ENCODE measurements at regions not wholly inside any gene's neighbourhood (a gene's known extent, or its start where the extent isn't known, plus 50 kb on each side); places are given as distances from the start of the nearest gene placed in this dataset.

DNA sequence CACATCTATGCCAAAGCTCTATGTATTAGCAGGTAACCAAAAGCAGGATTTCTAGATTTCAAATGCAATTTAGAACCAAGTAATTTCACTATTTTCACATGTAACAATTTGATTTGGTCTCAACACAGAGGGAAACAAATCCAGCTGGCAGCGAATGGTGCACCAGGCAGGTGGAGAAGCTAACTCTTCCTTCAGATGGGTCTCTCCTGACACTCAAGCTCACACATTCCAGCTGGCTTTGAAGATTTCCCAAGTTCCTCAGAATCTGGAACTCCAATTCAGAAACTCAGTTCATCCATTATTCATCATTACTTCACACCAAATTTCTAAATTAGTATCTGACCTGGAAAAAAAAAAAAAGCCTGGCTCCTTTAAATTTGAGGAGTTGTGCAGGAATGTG lies 318.1 kb upstream of the NECTIN3 start:
- no peak for DNase-seq (ENCODE audit: low read depth)

DNA sequence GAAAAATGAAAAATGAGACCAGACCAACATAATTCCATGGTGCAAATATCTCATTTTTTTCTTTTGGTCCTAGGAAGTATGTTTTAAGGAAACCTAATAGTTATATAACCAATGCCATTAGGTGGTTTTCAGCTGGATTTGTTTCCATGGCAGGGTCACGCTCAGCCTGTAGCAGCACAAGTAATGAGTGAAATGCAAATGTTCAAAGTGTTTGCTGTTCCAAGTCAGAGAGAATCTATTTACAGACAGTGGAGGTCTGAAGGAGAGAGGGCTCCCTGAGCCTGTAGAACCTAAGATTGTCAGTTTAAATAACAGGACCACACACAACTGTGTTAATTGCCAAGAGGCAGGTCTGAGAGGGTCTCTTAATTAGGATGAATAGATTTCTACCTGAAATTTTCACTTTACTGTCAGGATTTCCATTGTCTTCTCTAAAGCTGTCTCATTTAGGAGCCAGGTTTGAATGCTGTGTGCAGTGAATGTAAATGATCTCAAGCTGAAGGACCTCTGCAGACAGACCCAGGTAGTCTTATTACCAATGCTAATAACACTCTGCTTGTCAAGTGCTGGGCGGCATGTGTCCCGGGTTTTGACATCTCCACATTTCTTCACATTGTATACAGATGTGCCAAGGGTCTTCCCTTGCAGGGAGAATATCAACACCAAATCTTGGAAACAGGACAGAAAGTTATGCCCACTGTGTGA lies 317.3 kb upstream of the NECTIN3 start:
- no peak for DNase-seq (ENCODE audit: low read depth)

DNA sequence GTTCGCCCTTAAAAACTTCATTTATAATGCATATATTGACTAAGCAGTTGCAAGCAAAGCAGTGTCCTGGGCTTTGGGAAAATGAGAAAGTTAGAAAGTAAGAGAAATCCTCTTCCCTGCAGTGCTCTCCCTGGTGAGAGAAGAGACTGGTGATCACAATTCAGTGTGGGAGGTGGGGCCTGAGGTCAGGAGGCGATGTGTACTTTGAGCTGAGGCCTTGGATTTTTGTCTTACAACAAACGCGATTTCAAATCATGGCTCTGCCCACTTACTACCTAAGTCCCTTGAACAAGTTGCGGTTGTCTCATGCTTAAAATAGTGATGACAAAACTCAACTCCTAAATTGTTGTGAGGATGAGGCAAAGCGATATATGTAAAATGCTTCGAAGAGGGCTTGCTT lies 316.3 kb upstream of the NECTIN3 start:
- DNase-seq (ENCODE audit: low read depth): no peak

DNA sequence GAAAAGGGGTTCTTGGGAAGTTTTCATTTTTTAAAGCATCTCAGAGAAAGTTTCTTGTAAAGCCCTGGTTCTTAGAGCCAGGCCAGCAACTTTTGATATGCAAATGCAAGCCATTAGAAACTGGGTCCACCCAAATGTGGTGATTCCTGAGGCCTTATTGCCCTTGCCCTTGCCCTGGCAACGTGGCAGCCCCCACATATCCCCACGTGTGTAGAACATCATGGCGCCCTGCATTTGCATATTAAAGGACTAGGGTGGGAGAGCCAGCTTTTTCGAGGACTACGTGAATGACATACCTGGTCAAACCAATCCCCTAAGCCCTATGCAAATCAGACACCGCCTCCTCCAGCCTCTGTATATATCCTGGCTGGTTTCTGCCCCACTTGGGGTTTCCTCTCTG lies 314.9 kb upstream of the NECTIN3 start:
- DNase-seq (ENCODE audit: low read depth): no peak

DNA sequence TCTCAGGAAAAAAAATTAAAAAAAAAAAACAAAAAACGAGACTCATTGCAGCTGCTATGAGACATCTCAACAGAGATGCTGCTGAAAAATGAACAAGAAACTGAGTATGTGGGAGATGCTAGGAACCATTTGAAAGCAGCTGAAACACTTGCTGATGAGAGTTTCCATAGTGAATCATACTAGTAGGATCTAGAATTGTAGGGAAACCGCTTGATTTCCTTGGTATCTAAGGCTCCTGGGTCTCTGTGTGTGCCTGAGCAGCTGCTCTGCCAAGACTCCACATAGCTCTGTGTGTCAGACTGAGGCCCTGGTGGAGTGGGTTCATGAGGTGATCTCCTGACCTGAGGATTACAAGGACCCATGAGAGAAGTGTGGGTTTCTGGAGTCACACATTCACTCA lies 313.4 kb upstream of the NECTIN3 start:
- DNase-seq (ENCODE audit: low read depth): no peak

DNA sequence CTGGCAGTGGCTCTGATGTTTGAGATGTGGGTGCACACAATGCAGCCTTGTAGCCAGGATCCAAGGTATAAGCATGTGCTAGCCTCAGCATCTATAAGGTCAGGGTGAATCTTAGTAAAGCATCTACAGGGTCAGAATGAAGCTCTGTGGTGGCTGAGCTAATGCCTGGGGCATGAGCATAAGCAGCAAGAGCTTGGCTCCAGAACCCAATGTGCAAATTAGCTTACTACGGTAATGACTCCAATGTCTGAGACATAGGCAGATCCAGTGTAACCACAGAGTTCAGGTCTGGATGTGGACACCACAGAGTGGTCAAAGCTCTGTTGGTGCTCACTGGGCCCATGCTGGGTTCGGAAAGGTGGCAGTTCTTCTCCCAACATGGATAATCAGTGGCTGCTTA lies 304.5 kb upstream of the NECTIN3 start:
- DNase-seq (ENCODE audit: low read depth): no peak

DNA sequence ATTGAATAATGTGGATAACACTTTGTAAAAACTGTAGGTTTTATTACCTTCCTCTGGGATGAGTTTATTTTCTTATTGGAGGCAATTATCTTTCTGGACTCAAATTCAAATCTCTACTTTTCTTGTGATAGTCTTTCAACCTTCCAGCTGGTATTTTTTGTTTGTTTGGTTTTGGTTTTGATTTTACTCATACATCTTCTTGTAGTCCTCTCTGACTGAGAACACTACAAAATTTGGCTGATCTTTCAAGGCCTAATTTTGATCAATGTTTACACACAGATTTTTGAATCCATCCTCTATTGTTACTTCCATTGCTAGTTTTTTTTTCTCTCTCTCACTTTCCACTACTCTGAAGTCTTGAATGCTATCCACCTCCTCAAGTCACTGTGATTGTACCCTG lies 303.8 kb upstream of the NECTIN3 start:
- no peak for DNase-seq (ENCODE audit: low read depth)

DNA sequence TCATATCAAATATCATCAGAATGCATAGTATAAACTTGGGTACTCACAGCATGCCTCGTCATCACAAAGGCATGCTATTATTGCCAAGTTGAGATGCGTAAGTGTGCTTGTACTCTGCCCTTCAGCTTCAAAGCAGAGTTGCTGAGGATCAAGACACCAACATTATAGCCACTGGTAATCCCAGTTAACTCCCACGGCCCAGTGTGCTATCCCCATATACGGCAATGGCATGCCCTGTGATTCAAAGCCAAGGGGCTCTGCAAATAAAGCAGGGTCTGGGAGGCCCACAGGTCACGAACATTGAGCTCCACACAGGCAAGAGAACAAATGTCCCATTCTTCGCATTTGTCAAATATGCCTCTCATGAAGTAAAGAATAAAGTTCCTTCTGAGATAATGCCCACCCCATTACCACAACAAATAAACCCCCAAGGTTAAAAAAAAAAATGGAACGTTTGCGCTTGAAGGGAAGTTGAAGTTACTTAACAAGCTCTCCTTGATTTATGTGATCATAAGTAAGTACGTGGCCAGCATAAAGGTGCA lies 298.1 kb upstream of the NECTIN3 start:
- DNase-seq (ENCODE audit: low read depth): no peak

DNA sequence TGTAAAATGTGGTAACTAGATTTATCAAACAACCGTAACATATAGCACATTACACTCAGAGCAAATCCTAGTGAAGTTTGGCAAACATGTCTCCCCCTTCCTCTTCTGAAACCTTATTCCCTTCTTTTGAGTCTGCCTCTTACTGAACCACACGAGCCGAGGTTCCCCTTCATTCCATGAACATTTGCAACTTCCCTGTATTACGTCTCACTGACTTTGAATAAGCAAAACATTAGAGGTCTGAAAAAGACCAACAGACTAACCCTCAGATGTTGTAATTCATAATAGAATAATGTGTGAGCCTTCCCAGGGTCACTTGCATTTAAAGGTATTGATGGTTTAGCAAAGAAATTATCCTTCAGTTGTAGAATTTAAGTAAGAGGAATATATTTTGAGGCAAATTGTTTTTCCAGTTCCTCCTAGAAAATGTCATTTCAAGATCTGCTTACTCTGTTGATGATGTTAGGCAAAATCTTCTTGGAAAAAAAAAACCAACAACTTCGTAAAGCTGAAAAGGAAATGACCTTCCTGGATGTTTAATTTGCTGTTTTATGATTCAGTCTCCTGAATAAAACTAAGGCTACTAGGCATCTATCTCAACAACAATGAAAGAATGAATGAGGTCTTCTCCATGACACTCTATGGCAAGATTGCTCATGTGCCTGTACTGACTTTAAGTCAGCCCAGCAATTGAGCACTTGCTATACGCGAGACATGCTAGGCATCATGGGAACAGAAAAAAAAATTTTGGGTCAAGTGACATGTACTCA lies 296.9 kb upstream of the NECTIN3 start:
- DNase-seq (ENCODE audit: low read depth): no peak

DNA sequence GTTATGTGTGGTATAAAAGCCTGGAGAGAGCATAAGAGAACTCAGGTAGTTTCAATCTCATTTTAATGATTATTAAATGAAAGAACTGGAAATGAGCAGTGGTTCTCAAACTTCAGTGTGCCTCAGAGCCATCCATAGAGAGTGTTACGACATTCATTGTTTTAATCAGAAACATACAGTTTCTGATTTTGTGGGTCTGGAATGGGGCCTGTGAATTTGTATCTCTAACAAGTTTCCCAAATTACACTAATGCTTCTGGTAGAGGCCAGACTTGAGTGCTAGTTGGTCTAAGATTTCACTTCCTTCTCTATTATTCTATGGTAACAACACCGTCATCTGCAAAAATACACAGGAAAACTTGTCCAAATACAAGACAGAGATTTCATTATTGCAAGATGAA lies 292.0 kb upstream of the NECTIN3 start:
- no peak for DNase-seq (ENCODE audit: low read depth)

DNA sequence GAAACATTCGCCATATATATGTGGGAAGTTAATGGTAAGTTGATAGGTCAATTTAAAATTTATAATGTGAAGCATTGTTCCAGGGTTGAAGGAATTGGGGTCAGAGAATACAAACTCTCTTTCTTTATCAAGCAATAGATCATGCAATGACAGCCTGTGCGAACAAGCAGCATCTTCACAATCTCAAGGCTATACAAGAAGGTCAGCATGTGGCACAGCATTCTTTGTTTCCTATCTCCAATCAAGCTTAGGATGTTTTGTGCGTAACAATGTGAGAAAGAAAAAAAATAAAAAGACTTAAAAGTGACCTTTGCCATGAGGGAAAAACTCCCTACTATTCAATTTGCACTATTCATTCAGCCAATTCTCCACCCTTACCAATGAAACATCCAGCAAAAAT lies 288.1 kb upstream of the NECTIN3 start:
- DNase-seq (ENCODE audit: low read depth): no peak

DNA sequence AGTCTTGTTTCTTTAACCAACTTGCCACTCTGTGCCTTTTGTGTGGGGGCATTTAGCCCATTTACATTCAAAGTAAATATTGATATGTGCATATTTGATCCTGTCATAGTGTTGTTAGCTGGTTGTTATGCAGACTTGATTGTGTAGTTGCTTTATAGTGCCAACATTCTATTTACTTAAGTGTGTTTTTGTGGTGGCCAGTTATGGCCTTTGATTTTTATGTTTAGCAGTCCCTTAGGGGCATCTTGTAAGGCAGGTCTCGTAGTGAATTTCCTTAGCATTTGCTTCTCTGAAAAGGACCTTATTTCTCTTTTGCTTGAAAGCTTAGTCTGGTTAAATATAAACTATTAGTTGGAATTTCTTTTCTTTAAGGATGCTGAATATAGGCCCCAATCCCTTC lies 282.8 kb upstream of the NECTIN3 start:
- no peak for DNase-seq (ENCODE audit: low read depth)

DNA sequence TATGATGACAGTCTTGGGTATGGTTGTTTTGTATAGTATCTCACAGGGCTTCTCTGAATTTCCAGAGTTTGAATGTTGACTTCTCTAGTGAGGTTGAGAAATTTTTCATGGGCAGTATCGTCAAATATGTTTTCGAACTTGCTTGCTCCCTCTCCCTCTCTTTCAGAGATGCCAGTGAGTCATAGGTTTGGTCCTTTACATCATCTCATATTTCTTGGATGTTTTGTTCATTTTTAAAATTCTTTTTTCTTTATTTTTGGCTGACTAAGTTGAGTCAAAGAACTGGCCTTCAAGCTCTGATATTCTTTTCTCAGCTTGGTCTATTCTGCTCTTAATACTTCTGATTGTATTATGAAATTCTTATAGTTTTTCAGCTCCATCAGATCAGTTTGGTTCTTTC lies 282.3 kb upstream of the NECTIN3 start:
- DNase-seq (ENCODE audit: low read depth): no peak

DNA sequence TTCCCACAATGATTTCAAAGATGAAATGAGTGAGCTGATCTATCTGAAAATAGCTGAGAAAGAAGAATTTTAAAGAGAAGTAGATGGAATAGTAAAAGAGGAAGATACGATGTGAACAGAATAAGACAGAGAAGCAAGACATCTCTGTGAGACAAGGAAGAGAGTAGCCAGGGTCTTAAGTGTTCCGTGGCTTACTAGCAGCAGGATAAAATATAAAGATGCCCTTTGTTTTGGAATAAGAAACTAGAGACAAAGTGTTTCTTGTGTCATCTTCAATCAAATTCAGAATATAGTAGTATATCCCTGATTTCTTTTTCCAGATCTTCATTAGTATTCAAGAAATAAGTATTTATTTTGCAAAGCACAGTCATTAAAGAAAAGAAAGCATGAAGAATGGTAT lies 281.0 kb upstream of the NECTIN3 start:
- DNase-seq (ENCODE audit: low read depth): no peak

DNA sequence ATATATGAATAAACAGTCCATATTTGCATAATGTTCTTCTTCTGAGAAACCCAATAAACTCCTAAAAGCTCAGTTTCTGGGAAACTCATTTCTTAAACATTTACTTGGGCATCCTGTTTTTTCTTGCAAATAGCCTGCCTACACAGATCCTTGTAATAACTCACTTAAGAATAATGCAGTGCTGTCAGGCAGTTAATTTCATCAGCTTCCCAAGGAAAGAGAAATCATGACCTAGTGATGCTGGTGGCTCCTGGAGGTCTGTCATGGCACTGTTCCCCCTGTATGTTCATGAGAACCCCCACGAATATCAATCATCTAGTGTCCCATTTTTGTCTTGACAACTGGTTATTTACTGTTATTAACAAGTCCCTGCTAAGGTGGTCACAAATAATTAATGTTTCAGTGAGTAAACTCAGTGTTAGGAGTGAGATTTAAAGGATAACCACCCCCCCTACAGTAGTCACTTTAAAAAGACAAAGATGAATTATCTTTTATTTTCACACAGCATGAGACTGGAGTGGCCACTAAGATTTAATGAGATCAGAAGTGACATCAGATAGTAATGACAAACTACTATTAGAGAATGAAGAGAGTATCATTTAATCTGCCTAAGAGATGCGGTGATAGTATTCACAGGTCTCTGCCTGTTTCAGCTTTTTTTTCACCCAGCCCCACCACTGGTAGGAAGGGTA lies 279.5 kb upstream of the NECTIN3 start:
- DNase-seq (ENCODE audit: low read depth): no peak

DNA sequence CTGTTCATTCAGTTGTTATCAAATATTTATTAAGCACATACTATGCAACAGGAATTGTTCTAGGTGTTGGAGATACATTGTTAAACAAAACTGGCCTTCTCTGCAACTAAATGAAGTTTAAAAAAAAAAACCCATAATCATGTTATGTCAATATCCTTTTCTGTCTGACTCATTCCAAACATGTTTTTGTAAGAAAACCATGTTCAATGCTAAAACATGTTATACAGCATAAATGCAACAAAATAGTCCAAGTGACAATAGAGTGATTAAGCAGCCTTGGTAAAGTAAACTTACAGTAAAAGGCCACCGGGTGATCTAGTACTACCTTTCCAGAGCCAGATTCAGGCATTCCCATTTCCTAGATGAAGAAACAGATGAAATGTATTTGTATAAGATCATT lies 278.0 kb upstream of the NECTIN3 start:
- DNase-seq (ENCODE audit: low read depth): no peak

DNA sequence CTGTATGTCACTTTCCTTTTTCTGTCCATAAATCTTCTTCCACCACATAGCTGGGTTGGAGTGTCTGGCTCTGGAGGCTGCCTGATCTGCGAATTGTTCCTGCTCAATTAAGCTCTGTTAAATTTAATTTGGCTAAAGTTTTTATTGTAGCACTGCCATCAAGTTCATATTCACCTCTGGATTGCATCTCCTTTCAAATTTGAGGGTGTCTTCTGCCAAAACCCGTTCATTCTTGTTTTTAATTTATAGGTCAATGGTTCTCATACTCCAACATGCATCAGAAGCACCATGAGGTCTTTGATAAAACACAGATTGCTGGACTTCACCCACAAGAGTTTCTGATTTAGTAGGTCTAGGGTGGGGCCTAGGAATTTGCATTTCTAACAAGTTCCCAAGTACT lies 276.5 kb upstream of the NECTIN3 start:
- DNase-seq (ENCODE audit: low read depth): no peak

DNA sequence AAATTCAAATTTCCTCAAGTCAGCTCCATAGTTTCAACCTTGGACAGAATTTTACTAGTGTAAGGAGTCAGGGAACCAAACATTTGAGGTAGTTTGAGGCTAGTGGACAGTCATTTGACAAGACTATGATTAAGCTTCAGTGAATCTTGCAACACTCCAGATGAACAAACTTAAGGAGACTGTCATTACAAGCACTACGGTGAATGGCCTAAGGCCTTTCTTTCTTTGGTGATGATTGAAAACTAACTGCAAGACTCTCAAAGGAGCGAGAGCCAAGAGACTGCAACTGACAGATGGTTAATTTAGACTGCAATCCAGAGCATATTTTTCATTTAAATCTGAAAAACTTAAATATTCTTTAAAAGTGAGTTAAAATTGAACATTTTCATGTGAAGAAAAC lies 272.3 kb upstream of the NECTIN3 start:
- DNase-seq (ENCODE audit: low read depth): no peak

DNA sequence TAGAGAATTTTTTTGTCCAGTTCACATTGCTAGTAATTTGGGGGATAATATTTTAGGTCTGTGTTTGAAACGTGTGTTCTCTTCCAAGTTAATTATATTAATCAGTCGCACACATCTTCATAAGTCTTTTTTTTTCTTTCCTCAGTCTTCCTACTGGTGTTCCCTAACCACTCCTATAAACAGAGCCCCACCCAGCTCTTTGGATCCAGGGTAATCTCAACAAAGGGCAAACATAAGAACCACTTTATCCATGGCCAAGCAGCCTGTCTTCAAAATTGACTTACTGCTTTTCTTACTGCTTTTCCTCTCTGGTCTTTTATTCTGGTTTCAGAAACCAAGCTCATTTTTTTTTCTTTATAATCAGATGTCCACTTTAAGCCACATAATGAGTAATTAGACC lies 266.8 kb upstream of the NECTIN3 start:
- DNase-seq (ENCODE audit: low read depth): no peak

DNA sequence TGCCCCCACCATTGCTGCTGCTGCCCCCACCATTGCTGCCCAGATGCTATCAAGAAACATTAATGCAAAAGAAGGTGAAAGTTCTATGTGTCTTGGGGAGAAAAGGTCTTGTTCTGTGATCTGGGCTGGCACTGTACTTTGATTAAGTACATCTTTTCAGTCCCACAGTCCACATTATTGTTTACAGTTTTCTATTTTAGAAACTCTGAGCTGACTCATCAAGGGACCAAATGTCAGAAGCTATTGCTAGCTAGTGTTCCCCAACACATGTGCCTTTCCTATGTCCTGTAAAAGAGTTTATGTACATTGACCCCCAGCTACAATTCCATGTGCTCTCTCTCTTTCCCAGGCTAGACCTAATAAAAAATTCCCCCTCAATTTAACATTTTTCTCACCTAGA lies 264.7 kb upstream of the NECTIN3 start:
- DNase-seq (ENCODE audit: low read depth): no peak

DNA sequence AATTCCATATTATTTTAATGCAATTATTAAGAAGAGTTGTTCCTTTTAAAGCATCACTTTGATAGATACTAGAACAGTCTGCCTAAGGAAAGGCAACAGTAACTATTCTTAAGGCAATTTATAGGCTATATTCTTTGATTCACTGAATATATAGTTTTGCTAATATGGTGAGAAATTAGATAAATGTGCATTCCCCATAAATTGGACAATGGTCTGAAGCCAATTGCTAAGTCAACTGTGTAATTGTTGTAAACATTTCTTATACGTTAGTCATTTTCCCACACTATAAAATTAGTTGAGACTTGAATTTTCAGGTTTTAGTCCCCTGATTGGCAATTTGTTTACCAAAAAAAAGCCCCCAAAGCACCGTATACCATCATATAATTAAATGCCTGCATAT lies 263.0 kb upstream of the NECTIN3 start:
- no peak for DNase-seq (ENCODE audit: low read depth)

DNA sequence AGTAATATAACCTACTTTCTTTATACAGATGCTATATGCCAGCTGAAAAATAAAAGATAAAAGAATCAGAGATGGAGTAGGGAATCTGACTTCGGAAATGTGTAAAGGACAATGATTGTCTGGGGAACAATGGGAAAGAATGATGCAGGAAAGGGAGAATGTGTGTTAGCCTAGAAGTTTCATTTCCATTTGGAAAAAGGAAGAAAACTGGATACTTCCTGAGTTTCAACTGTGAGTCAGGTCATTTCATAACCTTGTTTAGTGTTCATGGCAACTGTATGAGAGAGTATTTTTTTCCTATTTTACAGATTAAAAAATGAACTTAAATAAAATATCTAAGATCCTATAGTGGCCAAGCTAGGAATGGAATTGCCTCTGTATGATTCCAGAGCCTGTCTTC lies 261.3 kb upstream of the NECTIN3 start:
- no peak for DNase-seq (ENCODE audit: low read depth)

DNA sequence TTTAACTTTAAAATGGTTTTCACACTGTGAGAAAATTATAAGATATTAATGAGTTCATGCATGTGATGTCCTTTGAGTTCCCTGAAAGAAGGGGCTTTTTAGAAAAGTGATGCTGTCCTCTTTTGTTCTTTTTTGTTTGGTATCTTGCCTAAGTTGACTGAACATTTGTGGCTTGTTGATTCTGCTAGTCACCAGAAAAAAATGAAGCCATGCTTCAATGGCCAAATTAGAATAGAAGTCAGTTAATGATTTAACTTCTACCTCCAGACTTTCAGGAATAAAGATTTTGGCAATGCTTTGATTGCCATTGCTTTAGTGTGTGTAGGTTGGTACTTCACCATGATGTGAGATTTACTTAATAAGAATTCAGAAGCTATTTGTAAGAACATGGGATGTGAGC lies 260.6 kb upstream of the NECTIN3 start:
- DNase-seq (ENCODE audit: low read depth): no peak
